Mononuclear cell (primary cell): ENCODE measurements at regions not wholly inside any gene's neighbourhood (a gene's known extent, or its start where the extent isn't known, plus 50 kb on each side); places are given as distances from the start of the nearest gene placed in this dataset.

Source experiments
- H3K27me3 ChIP-seq: 2 replicates; pipeline ENCODE4 v1.6.0; 2011; ENCODE audit warnings: low read length, control low read depth; ENCODE audit not compliant: insufficient read depth
- H3K4me1 ChIP-seq: 2 replicates; pipeline ENCODE4 v1.5.1; 2011; ENCODE audit warnings: mild to moderate bottlenecking, low read length, control low read depth; ENCODE audit not compliant: insufficient read depth
- H3K4me3 ChIP-seq: 2 replicates; pipeline ENCODE4 v1.5.1; 2011; ENCODE audit warnings: mild to moderate bottlenecking, low read length, moderate library complexity
- H3K9me3 ChIP-seq: 2 replicates; pipeline ENCODE4 v1.5.1; 2011; ENCODE audit warnings: low read depth, mild to moderate bottlenecking, control low read depth, low read length

DNA sequence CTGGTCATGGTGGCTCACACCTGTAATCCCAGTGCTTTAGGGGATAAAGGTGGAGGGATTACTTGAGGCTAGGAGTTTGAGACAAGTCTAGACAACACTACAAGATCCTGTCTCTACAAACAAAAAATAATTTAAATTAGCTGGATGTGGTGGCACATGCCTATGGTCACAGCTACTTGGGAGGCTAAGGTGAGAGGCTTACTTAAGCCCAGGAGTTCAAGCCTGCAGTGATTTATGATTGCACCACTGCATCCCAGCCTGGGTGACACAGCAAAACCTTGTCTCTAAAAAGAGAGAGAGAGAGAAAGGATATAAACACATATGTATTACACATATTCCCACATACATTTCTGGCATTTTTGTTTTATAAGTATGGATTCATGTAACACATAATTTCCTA, 325.2 kb downstream of the DUSP10 start:
- no peaks in the 10 kb centered on the region for H3K27me3 ChIP-seq

DNA sequence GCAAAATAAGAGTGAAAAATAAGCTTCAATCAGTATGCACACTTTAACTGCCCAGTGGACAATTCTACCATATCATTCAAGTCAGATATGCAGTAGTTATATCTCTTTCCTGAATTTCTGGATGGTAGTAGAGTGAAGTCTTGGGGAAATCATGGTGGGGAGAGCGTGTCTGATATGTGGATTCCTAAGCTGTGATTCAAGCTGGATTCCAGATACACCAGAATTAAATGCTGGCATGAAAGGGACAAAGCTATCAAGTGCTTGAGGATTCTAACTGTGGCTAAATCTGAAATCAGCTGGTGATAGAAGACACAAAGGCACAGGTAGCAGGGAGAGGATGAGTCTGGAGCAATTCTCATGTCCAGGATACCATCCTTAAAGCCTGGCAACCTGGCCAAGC, 323.5 kb downstream of the DUSP10 start:
- Histone ChIP-seq H3K9me3 (no peaks in the 10 kb centered on the region), H3K27me3 (peaks cover 3% of the 10 kb centered on the region), H3K4me1 (no peaks in the 10 kb centered on the region), H3K4me3 (no peak overlapping the region)

More for the DNA sequence above, 325.2 kb downstream of the DUSP10 start:
- no peaks in the 10 kb centered on the region for H3K4me1 ChIP-seq
- no peaks in the 10 kb centered on the region for H3K9me3 ChIP-seq
- no peak overlapping the region for H3K4me3 ChIP-seq

DNA sequence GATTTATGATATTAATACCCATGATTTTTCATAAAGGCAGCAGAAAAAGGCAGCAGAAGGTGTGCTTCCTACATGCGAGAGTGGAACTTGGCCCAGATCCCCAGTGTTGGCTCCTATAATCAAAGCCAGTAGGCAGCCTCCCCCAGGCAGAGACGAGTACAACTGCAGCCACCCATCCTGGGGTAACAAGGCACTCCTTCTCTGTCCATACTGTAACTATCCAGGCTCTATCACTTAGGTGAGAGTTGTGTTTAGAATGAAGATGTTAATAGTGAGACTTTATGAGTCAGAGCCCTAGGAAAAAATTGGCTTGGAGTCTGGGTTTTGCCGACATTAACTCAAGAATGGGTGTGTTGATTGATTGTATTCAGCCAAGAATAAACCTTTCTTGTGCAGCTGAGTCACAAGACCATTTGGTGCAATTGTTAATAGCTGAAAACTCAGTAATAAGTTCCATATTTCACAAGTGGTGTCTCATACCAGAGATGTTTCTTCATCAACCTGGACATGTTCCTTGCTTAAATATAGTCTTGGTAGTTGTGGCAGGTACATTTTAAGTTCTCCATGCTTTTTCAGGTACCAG, 322.3 kb downstream of the DUSP10 start:
- H3K9me3 ChIP-seq, result no peaks in the 10 kb centered on the region
- no peaks in the 10 kb centered on the region for H3K4me1 ChIP-seq
- peaks cover 3% of the 10 kb centered on the region for H3K27me3 ChIP-seq
- no peak overlapping the region for H3K4me3 ChIP-seq

DNA sequence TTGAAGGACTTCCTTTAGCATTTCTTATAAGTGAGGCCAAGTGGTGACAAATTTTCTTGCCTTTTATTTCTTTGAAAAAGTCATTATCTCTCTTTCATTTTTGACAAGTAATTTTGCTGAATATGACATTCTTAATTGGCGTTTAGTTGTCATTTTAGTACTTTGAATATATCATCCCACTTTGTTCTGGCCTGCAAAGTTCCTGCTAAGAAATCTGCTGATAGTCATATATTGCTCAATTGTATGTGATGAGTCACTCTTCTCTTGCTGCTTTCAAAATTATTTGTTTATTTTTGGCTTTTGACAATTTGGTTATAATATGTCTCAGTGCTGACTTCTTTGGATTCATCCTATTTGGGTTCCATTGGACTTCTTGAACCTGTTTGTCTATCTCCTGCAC, 312.6 kb downstream of the DUSP10 start:
- Histone ChIP-seq H3K4me1 (no peaks in the 10 kb centered on the region), H3K9me3 (no peaks in the 10 kb centered on the region), H3K4me3 (no peak overlapping the region), H3K27me3 (no peaks in the 10 kb centered on the region)

DNA sequence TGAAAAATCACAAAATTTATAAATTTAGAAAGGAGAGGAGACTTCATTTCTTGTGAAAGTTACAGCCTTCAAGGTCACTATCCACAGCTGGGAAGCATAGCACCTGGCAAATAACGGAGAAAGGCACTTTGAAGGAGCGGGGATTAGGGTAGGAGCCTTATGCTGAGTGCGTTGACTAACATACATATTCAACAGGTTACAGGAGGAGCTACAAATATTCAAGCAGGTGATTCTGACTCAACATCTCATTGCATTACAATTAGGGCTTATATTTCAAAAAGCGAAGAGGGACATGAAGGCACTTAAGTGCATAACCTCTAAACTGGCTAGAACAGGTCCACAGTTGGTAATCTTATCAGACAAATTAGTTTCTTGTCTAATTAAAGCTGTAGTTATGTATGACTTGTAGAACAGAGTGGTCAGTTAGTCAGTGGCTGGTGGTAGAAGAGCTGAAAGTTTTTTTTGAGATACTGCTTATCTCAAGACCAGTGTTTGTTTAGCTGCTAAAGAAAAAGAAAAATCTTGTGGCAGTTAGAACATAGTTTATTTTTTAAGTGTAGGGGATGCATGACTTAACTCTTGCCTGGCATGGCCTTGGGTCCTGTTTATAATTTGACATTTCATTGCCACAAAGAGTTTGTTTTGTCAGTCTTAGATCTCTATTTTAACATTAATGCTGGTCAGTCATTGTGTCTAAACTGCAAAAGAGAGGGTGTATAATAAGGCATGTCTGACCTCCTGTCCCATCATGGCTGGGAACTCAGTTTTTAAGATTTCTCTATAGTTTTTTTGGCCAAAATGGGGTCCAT, 311.5 kb downstream of the DUSP10 start:
- no peaks in the 10 kb centered on the region for H3K27me3 ChIP-seq
- H3K9me3 ChIP-seq, result no peaks in the 10 kb centered on the region
- H3K4me1 ChIP-seq, result no peaks in the 10 kb centered on the region
- no peak overlapping the region for H3K4me3 ChIP-seq

DNA sequence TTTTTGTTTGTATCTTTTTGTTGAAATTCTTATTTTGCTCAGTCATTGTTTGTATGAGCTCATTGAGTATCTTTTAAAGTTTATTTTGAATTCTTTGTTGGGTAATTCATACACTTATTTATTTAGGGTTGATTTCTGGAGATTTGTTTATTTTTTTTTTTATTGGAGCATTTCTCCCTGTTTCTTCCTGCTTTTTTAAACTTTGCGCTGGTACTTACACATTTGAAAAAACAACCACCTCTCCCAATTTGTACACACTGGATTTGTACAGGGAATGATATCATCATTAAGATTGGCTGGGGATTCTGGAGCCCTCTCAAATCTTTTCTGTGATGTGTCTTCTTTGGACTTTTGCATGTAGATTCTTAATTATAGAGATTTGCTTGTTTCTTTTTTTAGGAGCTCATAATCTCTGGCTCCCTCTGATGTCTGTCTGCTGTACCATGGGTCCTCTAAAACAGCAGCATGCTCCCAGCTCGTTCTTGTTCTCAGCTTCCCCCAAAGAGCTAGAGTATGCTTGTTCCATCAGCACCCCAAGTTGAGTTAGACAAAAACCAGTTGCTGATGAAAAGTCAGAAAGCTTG, 310.7 kb downstream of the DUSP10 start:
- Histone ChIP-seq H3K27me3 (no peaks in the 10 kb centered on the region), H3K4me1 (no peaks in the 10 kb centered on the region), H3K9me3 (no peaks in the 10 kb centered on the region), H3K4me3 (no peak overlapping the region)

DNA sequence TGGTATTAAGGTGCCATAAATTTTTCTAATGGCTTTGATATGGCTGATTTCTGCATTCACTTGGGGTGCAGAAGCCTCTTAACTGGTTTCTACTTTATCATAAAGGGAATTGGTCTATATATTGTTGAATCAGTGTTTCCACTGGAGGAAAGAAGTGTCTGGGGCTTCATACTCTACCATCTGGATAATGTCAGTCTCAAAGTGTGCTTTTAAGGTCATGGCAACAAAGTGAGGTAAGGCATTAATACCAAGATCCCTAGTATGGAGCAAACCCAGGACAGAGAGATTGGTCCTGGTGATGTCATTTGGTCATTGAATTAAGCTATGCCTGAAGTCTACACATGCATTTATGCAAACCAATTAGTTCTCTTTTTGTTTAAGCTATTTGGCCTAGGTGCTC, 309.9 kb downstream of the DUSP10 start:
- H3K4me3 ChIP-seq, result no peak overlapping the region
- H3K27me3 ChIP-seq, result no peaks in the 10 kb centered on the region
- H3K4me1 ChIP-seq, result no peaks in the 10 kb centered on the region
- no peaks in the 10 kb centered on the region for H3K9me3 ChIP-seq

DNA sequence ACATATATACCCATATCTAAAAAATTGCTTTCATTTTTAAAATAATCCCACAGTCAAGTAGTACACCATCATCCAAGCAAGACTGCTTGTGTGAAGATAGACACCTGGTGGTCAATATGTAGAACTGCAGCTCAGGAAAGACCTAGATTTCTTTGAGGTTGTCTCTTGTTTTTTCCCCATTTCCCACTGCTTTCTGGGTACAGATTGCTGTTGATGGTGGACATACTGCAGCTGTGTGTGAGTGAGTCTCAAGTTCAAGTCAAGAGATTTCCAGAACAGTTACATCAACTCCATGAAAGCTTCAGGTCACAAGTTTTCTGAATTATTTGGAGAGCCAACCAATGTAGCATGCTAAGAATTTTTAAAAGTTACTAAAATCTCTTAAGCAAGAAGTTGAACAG, 306.4 kb downstream of the DUSP10 start:
- H3K4me1 ChIP-seq, result peaks cover 6% of the 10 kb centered on the region
- no peak overlapping the region for H3K4me3 ChIP-seq
- H3K9me3 ChIP-seq, result no peaks in the 10 kb centered on the region
- no peaks in the 10 kb centered on the region for H3K27me3 ChIP-seq

DNA sequence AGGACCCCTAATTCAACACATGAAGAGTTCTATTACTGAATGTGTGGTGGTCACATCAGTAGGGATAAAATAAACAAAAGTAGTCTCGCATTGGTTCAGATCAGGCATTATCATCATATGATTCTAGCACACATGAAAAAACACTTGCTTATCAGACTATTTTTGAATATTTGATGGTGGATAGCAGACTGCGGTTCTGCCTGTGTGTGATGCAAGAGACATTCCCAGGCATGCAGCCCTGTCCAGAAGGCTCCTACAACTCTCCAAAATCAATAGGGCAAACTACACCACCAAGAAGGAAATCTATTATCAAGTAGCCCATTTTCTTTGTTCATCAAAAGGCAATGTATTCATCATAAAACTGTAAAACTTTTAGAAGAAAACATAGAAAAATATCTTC, 304.7 kb downstream of the DUSP10 start:
- H3K27me3 ChIP-seq, result no peaks in the 10 kb centered on the region
- H3K4me1 ChIP-seq, result peaks cover 6% of the 10 kb centered on the region
- no peak overlapping the region for H3K4me3 ChIP-seq
- H3K9me3 ChIP-seq, result no peaks in the 10 kb centered on the region

DNA sequence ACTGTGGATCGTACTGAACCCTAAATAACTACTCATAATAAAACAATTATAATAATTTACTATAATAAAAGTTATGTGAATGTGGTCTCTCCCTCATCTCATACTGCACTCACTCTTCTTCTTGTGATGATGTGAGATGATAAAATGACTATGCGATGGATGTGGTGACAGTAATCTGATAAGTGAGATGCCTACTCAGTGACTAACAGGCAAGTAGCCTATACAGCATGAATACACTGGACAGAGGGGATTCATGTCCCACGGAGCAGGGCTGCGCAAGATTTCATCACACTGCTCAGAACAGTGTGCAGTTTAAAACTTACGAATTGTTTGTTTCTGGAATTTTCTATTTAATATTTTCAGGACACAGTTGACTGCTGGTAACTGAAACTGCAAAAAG, 304.0 kb downstream of the DUSP10 start:
- no peak overlapping the region for H3K4me3 ChIP-seq
- H3K9me3 ChIP-seq, result no peaks in the 10 kb centered on the region
- no peaks in the 10 kb centered on the region for H3K27me3 ChIP-seq

DNA sequence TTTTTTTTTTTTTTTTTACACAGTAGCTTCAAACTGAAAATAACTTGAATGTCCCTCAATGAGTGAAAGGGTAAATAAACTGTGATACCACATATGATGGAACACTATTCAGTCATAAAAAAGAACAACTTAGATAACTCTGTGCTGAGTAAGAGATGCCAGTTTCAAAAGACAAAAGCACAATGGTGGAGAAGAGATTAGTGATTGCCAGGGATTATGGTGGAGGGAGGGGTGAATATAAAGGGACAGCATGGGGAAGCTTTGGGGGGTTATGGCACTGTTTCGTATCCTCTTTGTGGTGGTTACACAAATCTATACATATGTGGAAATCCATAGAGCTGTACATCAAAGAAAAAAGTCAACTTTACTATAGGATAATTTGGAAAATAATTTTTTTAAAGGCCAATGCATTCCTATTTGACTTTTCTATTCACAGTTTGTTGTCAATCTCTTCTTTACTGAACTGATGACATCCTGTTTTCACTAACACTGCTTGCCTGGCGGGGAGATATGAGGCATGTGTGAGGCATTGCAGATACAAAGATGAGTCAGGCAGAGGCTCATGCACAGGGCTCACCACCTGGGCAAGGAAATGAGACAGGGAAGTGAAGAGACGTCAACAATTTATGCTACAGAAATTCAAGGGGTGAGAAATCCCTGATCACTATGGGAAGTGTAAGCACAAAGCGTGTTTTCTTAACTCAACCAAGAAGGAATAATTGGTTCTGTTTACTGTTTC, 302.7 kb downstream of the DUSP10 start:
- Histone ChIP-seq H3K4me3 (no peak overlapping the region), H3K9me3 (no peaks in the 10 kb centered on the region), H3K27me3 (no peaks in the 10 kb centered on the region), H3K4me1 (peaks cover 6% of the 10 kb centered on the region)

More for the DNA sequence above, 304.0 kb downstream of the DUSP10 start:
- H3K4me1 ChIP-seq, result peaks cover 6% of the 10 kb centered on the region

DNA sequence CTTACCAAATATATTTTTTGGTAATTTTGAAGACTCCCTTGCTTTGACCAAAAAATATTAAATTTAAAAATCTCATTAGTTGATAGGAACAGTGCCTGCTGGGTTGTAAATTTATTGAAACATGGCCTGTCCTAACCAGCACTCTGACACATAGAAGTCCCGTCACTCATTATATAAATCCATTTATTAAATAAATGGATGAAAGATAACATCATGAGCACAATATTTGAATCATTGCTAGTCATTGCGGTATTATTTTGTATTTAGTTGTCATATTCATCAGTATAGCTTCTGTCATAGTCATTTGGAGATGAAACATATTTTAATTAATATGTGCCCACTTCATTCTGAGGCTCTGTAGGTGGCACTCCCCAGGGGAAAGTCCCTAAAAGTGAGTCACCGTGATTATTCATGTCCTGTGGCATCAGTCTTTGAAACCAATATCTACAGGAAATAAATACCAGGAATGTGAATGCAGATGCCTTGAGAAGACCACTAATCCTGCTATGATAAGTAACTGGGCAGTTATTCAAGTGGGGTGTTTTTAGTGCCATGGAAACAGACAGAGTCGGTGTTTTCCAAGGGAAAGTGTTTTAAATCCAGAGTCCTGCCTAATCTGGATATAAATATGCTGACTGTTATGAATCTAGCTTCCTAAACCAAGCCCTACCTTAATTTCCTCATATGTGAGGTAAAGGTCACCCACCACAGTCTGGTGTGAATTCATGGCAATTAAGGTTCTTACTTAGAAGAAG, 302.0 kb downstream of the DUSP10 start:
- peaks cover 6% of the 10 kb centered on the region for H3K4me1 ChIP-seq
- no peak overlapping the region for H3K4me3 ChIP-seq
- H3K9me3 ChIP-seq, result no peaks in the 10 kb centered on the region
- H3K27me3 ChIP-seq, result no peaks in the 10 kb centered on the region

DNA sequence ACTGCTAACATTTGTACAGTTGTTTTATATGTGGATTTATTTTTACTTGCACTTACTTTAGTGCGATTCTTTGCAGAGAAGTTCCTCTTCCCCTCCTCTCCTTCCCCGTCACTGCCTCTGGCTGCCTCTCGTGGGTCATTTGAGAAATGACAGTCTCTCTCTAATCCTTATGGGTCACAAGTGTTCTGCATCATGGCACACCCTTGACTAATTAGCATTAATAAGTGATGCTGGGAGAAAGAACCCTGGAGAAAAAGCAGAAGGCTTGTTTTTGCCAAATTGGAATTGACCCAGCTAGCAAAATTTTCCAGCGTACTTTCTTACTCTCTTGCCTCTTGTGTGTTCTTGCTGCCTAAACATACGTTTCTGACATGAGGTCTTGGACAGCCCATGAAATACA, 301.2 kb downstream of the DUSP10 start:
- Histone ChIP-seq H3K27me3 (no peaks in the 10 kb centered on the region), H3K4me1 (peaks cover 6% of the 10 kb centered on the region), H3K4me3 (no peak overlapping the region), H3K9me3 (no peaks in the 10 kb centered on the region)

DNA sequence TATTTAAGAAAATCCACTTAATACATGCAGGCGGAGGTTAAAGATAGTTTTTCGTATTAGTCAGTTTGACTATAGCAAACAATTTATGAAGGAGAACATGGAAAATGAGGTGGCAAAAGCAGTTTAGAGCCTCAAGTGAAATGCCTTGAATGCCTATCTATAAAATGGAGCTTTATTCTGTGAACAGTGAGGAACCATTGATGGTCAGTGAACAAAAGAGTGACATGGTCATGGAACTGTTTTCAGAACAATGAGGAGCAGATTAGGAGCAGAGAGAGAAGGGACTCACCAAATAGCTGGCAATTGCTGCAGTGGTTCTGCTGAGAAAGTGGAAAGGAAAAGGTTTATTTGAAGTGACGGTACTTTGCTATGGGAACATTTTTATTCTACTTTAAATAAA, 299.8 kb downstream of the DUSP10 start:
- Histone ChIP-seq H3K4me1 (peaks cover 6% of the 10 kb centered on the region), H3K27me3 (no peaks in the 10 kb centered on the region), H3K4me3 (no peak overlapping the region), H3K9me3 (no peaks in the 10 kb centered on the region)

DNA sequence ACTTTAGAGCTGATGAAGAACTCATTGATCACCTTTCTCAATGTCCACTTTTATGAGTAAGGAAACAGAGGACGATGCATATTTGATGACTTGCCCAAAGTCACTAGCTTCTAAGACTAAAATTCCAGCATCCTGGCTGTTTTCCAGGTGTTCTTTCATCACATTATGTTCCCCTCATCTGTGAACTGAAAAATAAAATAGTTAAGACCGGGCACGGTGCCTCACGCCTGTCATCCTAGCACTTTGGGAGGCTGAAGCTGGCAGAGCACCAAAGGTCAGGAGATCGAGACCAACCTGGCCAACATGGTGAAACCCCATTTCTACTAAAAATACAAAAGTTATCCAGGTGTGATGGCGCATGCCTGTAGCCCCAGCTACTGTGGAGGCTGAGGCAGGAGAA, 297.5 kb downstream of the DUSP10 start:
- Histone ChIP-seq H3K27me3 (no peaks in the 10 kb centered on the region), H3K9me3 (no peaks in the 10 kb centered on the region)

More for the DNA sequence above, 297.5 kb downstream of the DUSP10 start:
- Histone ChIP-seq H3K4me3 (no peak overlapping the region), H3K4me1 (peaks cover 6% of the 10 kb centered on the region)
